ENCODE measurements at regions not wholly inside any gene's neighbourhood (a gene's known extent, or its start where the extent isn't known, plus 50 kb on each side); places are given as distances from the start of the nearest gene placed in this dataset.
"Not testable (repeated sequence)": the region's sequence is repeated elsewhere in the genome, so short reads cannot be mapped to it uniquely, and the experiment has no call there.

DNA sequence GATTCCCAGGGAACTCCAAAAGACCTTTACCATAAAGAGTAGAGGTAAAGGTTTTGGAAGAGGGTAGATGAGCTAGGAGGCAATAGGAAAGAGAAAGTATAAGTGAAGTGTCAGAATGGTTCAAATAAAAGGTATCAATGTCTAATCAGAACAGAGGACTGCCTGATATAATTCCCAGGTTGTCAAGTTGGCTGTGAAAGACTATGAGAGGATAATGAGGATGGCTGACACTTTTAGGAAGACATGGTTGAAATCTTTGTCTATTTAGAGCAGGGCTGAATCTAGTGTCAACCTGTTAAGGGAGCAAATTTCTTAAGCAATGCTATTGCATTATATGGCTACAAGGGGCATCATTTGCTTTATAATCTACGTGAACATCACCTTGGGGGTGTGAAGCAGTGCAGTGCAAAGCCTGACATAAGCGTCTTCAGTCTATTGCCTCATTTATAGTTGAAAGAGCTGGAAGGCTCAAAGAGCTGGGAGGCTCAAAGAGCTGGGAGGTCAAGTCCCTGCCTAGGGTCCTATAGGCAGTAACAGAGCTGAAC, 308.3 kb upstream of the DEPDC1 start:
- Mint-ChIP-seq H3K4me3 (no peak overlapping the region), H3K4me1 (ENCODE audit: unreplicated experiment) (peaks cover 4% of the 10 kb centered on the region), H3K27me3 (no peaks in the 10 kb centered on the region), H3K9me3 (peaks cover 6% of the 10 kb centered on the region), H3K36me3 (no peaks in the 10 kb centered on the region), H3K27ac (no peak overlapping the region)
- TF ChIP-seq, protein P1, sequence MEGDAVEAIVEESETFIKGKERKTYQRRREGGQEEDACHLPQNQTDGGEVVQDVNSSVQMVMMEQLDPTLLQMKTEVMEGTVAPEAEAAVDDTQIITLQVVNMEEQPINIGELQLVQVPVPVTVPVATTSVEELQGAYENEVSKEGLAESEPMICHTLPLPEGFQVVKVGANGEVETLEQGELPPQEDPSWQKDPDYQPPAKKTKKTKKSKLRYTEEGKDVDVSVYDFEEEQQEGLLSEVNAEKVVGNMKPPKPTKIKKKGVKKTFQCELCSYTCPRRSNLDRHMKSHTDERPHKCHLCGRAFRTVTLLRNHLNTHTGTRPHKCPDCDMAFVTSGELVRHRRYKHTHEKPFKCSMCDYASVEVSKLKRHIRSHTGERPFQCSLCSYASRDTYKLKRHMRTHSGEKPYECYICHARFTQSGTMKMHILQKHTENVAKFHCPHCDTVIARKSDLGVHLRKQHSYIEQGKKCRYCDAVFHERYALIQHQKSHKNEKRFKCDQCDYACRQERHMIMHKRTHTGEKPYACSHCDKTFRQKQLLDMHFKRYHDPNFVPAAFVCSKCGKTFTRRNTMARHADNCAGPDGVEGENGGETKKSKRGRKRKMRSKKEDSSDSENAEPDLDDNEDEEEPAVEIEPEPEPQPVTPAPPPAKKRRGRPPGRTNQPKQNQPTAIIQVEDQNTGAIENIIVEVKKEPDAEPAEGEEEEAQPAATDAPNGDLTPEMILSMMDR (conservative IDR thresholded peaks at IDR 0.05): no peak
- DNase-seq (ENCODE audit: extremely low spot score, unreplicated experiment): no peak

DNA sequence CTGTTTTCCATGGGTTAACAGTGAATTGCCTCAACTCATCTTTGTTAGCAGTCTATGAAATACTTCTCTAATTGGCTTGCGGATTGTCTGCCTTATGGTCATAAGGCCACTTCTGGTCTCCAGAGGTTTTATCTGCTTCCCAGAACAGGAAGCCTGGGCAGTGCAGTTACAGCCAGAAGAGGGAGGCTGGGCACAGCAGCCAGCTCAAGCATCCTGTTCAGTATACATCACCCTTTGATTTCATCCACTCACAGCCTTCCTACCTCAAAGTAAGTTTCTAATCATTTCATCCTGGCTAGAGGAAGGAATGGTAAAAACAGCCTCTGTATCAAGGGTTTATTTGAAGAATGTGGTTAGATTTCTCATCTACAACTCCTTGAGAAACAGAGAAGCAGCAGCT, 311.5 kb upstream of the DEPDC1 start:
- no peak overlapping the region for H3K4me3 Mint-ChIP-seq
- H3K27ac Mint-ChIP-seq: no peak overlapping the region
- TF ChIP-seq, protein P1 (conservative IDR thresholded peaks at IDR 0.05): no peak
- no peak for DNase-seq (ENCODE audit: extremely low spot score, unreplicated experiment)
- H3K36me3 Mint-ChIP-seq: no peaks in the 10 kb centered on the region
- H3K27me3 Mint-ChIP-seq: no peaks in the 10 kb centered on the region
- no peaks in the 10 kb centered on the region for H3K9me3 Mint-ChIP-seq
- peaks cover 1% of the 10 kb centered on the region for H3K4me1 Mint-ChIP-seq (ENCODE audit: unreplicated experiment)

DNA sequence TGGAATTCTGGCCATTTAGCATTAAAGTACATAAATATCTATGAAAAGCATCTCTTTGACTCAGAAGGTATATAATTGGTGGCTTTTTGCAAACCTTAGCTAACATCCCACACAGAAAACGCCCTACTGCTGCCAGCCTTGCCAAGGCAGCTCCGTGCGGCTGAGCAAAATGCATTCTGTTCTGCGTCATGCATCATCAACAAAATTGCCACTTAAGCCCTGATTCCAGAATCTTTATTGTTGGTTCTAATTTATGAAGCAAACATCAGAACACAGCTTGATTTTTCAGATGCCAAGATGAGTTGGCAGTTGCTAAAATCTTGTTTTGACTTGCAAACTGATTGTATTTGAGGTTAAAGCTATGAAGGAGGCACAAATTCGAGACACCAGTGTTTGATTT, 314.9 kb upstream of the DEPDC1 start:
- no peaks in the 10 kb centered on the region for H3K27me3 Mint-ChIP-seq
- H3K27ac Mint-ChIP-seq: no peak overlapping the region
- H3K4me1 Mint-ChIP-seq (ENCODE audit: unreplicated experiment): peaks cover 19% of the 10 kb centered on the region

DNA sequence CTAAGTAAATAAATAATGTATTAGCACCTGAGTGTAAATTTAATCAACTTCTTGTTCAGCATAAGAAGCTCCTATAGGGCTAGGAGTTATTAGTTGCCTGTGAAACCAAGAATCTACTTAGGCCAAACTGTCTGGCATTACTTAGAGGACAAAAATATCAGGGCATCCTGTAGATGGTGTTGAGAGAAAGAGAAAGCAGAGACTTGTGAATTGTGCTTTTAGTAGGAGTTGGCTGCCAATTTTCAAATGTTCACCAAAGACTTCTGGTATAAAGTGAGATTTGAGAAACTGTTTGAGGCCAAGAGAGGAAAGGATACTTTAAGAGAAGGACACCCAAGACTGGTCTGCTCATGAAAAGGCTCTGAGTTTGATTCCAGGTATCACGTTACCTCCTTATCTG, 315.5 kb upstream of the DEPDC1 start:
- H3K4me1 Mint-ChIP-seq (ENCODE audit: unreplicated experiment): peaks cover 19% of the 10 kb centered on the region
- H3K36me3 Mint-ChIP-seq: no peaks in the 10 kb centered on the region
- H3K9me3 Mint-ChIP-seq: no peaks in the 10 kb centered on the region
- no peaks in the 10 kb centered on the region for H3K27me3 Mint-ChIP-seq
- TF ChIP-seq, protein P1 (conservative IDR thresholded peaks at IDR 0.05): no peak
- H3K27ac Mint-ChIP-seq: no peak overlapping the region
- no peak for DNase-seq (ENCODE audit: extremely low spot score, unreplicated experiment)
- no peak overlapping the region for H3K4me3 Mint-ChIP-seq

More for the DNA sequence above, 314.9 kb upstream of the DEPDC1 start:
- no peaks in the 10 kb centered on the region for H3K9me3 Mint-ChIP-seq
- DNase-seq (ENCODE audit: extremely low spot score, unreplicated experiment): no peak
- no peaks in the 10 kb centered on the region for H3K36me3 Mint-ChIP-seq
- TF ChIP-seq, protein P1 (conservative IDR thresholded peaks at IDR 0.05): no peak
- no peak overlapping the region for H3K4me3 Mint-ChIP-seq

DNA sequence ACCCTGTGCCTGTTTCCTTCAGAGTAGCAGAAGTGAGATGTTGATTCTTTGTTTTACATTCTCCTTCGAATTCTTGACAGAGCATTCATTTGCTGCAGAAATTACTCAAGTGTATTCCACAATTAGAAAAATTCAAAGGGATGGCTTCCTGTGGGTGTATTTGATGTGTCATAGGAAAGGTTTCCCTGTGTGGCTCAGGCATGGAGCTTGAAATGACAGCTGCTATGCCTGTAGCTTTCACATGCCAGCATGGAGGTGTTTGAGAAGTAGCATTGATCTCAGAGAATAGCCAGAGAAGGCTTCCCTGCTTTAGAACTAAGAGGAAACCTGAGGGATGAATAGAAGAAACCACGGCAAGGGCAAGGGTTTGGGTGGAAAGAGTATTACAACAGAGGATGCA, 317.2 kb upstream of the DEPDC1 start:
- H3K4me1 Mint-ChIP-seq (ENCODE audit: unreplicated experiment): peaks cover 19% of the 10 kb centered on the region
- H3K27ac Mint-ChIP-seq: no peak overlapping the region
- H3K36me3 Mint-ChIP-seq: no peaks in the 10 kb centered on the region
- no peak for DNase-seq (ENCODE audit: extremely low spot score, unreplicated experiment)
- TF ChIP-seq, protein P1 (conservative IDR thresholded peaks at IDR 0.05): no peak
- no peak overlapping the region for H3K4me3 Mint-ChIP-seq
- no peaks in the 10 kb centered on the region for H3K27me3 Mint-ChIP-seq
- no peaks in the 10 kb centered on the region for H3K9me3 Mint-ChIP-seq

DNA sequence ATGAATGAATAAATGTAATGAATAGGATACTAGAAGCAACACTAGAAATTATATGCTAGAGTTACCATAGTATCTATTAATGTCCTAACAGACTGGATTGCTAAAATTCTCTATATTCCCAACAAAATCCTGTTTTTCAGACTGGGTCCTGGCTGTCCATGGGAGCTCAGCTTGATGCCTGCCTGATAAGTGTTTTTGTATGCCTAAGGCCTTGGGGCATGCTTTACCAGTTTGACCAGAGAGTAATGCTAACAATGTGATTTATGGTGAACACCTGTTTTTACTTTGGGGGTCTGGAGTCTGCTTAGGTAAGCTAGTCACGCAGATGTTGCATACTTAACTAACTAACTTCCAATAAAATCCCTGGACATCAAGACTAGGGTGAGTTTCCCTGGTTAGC, 318.8 kb upstream of the DEPDC1 start:
- peaks cover 19% of the 10 kb centered on the region for H3K4me1 Mint-ChIP-seq (ENCODE audit: unreplicated experiment)
- no peak overlapping the region for H3K27ac Mint-ChIP-seq
- H3K4me3 Mint-ChIP-seq: peak overlapping the region; percentile 7
- TF ChIP-seq, protein P1 (conservative IDR thresholded peaks at IDR 0.05): no peak
- no peaks in the 10 kb centered on the region for H3K9me3 Mint-ChIP-seq
- H3K27me3 Mint-ChIP-seq: no peaks in the 10 kb centered on the region
- no peaks in the 10 kb centered on the region for H3K36me3 Mint-ChIP-seq
- DNase-seq (ENCODE audit: extremely low spot score, unreplicated experiment): no peak

DNA sequence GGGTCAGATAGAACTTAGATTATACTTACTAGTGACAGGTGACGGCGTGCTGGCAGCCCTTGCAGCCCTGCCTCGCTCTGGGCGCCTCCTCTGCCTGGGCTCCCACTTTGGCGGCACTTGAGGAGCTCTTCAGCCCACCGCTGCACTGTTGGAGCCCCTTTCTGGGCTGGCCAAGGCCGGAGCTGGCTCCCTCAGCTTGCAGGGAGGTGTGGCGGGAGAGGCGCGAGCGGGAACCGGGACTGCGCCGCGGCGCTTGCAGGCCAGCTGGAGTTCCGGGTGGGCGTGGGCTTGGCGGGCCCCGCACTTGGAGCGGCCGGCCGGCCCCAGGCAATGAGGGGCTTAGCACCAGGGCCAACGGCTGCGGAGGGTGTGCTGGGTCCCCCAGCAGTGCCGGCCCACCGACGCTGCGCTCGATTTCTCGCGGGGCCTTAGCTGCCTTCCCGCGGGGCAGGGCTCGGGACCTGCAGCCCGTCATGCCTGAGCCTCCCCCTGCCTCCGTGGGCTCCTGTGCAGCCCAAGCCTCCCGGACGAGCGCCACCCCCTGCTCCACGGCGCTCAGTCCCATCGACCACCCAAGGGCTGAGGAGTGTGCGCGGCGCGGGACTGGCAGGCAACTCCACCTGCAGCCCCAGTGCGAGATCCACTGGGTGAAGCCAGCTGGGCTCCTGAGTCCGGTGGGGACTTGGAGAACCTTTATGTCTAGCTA, 320.8 kb upstream of the DEPDC1 start:
- H3K4me3 Mint-ChIP-seq; H3K27ac Mint-ChIP-seq; H3K36me3 Mint-ChIP-seq; DNase-seq (ENCODE audit: extremely low spot score, unreplicated experiment); H3K9me3 Mint-ChIP-seq; H3K27me3 Mint-ChIP-seq: not testable (repeated sequence)
- peaks cover 19% of the 10 kb centered on the region for H3K4me1 Mint-ChIP-seq (ENCODE audit: unreplicated experiment)
